Keratinocyte (primary cell): ENCODE measurements at regions not wholly inside any gene's neighbourhood (a gene's known extent, or its start where the extent isn't known, plus 50 kb on each side); places are given as distances from the start of the nearest gene placed in this dataset.
A peak's percentile ranks its signal among the peaks of the same experiment; 100 is the strongest.

Source experiments
- DNase-seq: peaks from one replicate; pipeline ENCODE4 v3.0.0-alpha.2; 2011; ENCODE audit warnings: low read depth, missing footprints, low spot score
- FAIRE-seq: peaks from 2 replicates; lab custom pipeline; 2011; peaks lifted over from hg19 to GRCh38; lab: Jason Lieb, UNC
- H2AFZ ChIP-seq: 2 replicates; pipeline ENCODE4 v1.6.0; 2012; ENCODE audit warnings: low read length, control low read depth, inconsistent platforms; ENCODE audit not compliant: control insufficient read depth
- H3K27ac ChIP-seq: 2 replicates; pipeline ENCODE4 v1.5.1; 2011; ENCODE audit warnings: low read length; ENCODE audit not compliant: control insufficient read depth, insufficient read depth
- H3K27me3 ChIP-seq: 3 replicates; pipeline ENCODE4 v1.6.0; 2011; ENCODE audit warnings: low read length; ENCODE audit not compliant: control insufficient read depth, insufficient read depth; ENCODE audit errors: extremely low read depth
- H3K36me3 ChIP-seq, 2 experiments: 2 replicates in 1 of 2; 3 replicates in 1 of 2; pipeline ENCODE4 v1.5.1; 2011; ENCODE audit warnings: low read length in 2 of 2, mild to moderate bottlenecking in 1 of 2; ENCODE audit not compliant: control insufficient read depth in 2 of 2, insufficient read depth in 2 of 2; ENCODE audit errors: extremely low read depth in 1 of 2
- H3K4me1 ChIP-seq: 3 replicates; pipeline ENCODE4 v1.5.1; 2011; ENCODE audit warnings: low read length; ENCODE audit not compliant: control insufficient read depth, insufficient read depth; ENCODE audit errors: extremely low read depth
- H3K4me2 ChIP-seq: 3 replicates; pipeline ENCODE4 v1.6.0; 2011; ENCODE audit warnings: low read depth, low read length; ENCODE audit not compliant: control insufficient read depth, insufficient read depth; ENCODE audit errors: extremely low read depth
- H3K4me3 ChIP-seq, 3 experiments: fragments of 200-600 bp in 1 of 3; sonication (generic) in 1 of 3; 2 replicates in 2 of 3; 3 replicates in 1 of 3; pipeline ENCODE4 v1.5.1; 2011 to 2016; ENCODE audit warnings: low read length in 3 of 3, mild to moderate bottlenecking in 3 of 3, control low read depth in 2 of 3, inconsistent platforms in 1 of 3, low read depth in 1 of 3, mixed read lengths in 1 of 3, mixed run types in 1 of 3, moderate library complexity in 1 of 3; ENCODE audit not compliant: control insufficient read depth in 2 of 3, insufficient read depth in 2 of 3; ENCODE audit errors: extremely low read depth in 1 of 3
- H3K79me2 ChIP-seq: 2 replicates; pipeline ENCODE4 v1.6.0; 2012; ENCODE audit warnings: low read length; ENCODE audit not compliant: control insufficient read depth, insufficient read depth
- H3K9ac ChIP-seq: 3 replicates; pipeline ENCODE4 v1.6.0; 2011; ENCODE audit warnings: low read length; ENCODE audit not compliant: control insufficient read depth, insufficient read depth; ENCODE audit errors: extremely low read depth
- H3K9me1 ChIP-seq: 3 replicates; pipeline ENCODE4 v1.6.0; 2011; ENCODE audit warnings: low read length; ENCODE audit not compliant: control insufficient read depth, insufficient read depth; ENCODE audit errors: extremely low read depth
- H3K9me3 ChIP-seq: 2 replicates; pipeline ENCODE4 v1.5.1; 2012; ENCODE audit warnings: low read depth, low read length; ENCODE audit not compliant: control insufficient read depth
- H4K20me1 ChIP-seq: 3 replicates; pipeline ENCODE4 v1.6.0; 2011; ENCODE audit warnings: low read length; ENCODE audit not compliant: control insufficient read depth, insufficient read depth; ENCODE audit errors: extremely low read depth
- CTCF ChIP-seq, 3 experiments: IDR thresholded peaks in 1 of 3; conservative IDR thresholded peaks in 1 of 3; optimal IDR thresholded peaks in 1 of 3; 2 replicates in 2 of 3; 3 replicates in 1 of 3; pipeline versions ENCODE3 to v1.5.1; 2011; ENCODE audit warnings: low read length in 3 of 3, mild to moderate bottlenecking in 3 of 3, moderate library complexity in 2 of 3, control low read depth in 1 of 3, inconsistent platforms in 1 of 3; ENCODE audit not compliant: insufficient read depth in 2 of 3; ENCODE audit errors: extremely low read depth in 1 of 3
- EZH2 ChIP-seq: IDR thresholded peaks from one replicate; pipeline ENCODE4 v1.6.1; 2012; ENCODE audit warnings: inconsistent platforms, mild to moderate bottlenecking, low read length, moderate library complexity
- dilution Hi-C: fragments of 300-500 bp; cut with MboI; formaldehyde crosslinking; loops from one replicate; pipeline ENCODE4 v1.7.0; 2020; ENCODE audit warnings: low sequenced_read_pairs; ENCODE audit not compliant: extremely low pct_ligation_motif_present

- no peaks in the 10 kb centered on the region for H3K9me1 ChIP-seq
- no peak for TF ChIP-seq CTCF (optimal IDR thresholded peaks at IDR 0.05 in 1 of 3, IDR thresholded peaks at IDR 0.05 in 1 of 3, conservative IDR thresholded peaks at IDR 0.05 in 1 of 3; ENCODE audit: extremely low read depth in 1 of 3, insufficient read depth in 2 of 3, low read length in 3 of 3)
- TF ChIP-seq EZH2 = no peak
- H3K27me3 ChIP-seq = no peaks in the 10 kb centered on the region
- no peaks in the 10 kb centered on the region for H3K79me2 ChIP-seq
- peaks cover 44% of the 10 kb centered on the region for H3K4me1 ChIP-seq
- no peak for FAIRE-seq
- no peaks in the 10 kb centered on the region for H4K20me1 ChIP-seq
- H3K36me3 ChIP-seq = no peaks in the 10 kb centered on the region
- dilution Hi-C loops = no loop called here
- no peak overlapping the region for H3K4me3 ChIP-seq
- no peak overlapping the region for H3K9ac ChIP-seq
- DNase-seq = no peak
- no peak overlapping the region for H3K27ac ChIP-seq
- no peak overlapping the region for H3K4me2 ChIP-seq
- no peak overlapping the region for H2AFZ ChIP-seq
- peaks cover 16% of the 10 kb centered on the region for H3K9me3 ChIP-seq
These were observed 508.2 kb downstream of the SHQ1 start for GRCh38 chr3:72340056-72340455.

GRCh38 chr3:72339670-72340030 is 508.6 kb downstream of the SHQ1 start:
- no peaks in the 10 kb centered on the region for H3K36me3 ChIP-seq
- no peaks in the 10 kb centered on the region for H4K20me1 ChIP-seq
- peak overlapping the region; percentile 6 for H3K4me2 ChIP-seq
- peaks cover 40% of the 10 kb centered on the region for H3K4me1 ChIP-seq
- no peaks in the 10 kb centered on the region for H3K27me3 ChIP-seq
- FAIRE-seq = no peak
- H3K4me3 ChIP-seq = no peak overlapping the region
- dilution Hi-C loops = no loop called here
- DNase-seq = no peak
- H3K79me2 ChIP-seq = no peaks in the 10 kb centered on the region
- no peaks in the 10 kb centered on the region for H3K9me1 ChIP-seq
- peak overlapping the region; percentile 36 for H3K9ac ChIP-seq
- peak overlapping the region; percentile 84 for H3K27ac ChIP-seq
- H2AFZ ChIP-seq = no peak overlapping the region
- TF ChIP-seq EZH2 (no peak), CTCF (optimal IDR thresholded peaks at IDR 0.05 in 1 of 3, IDR thresholded peaks at IDR 0.05 in 1 of 3, conservative IDR thresholded peaks at IDR 0.05 in 1 of 3; ENCODE audit: extremely low read depth in 1 of 3, insufficient read depth in 2 of 3, low read length in 3 of 3) (no peak)
- H3K9me3 ChIP-seq = peaks cover 16% of the 10 kb centered on the region
